ENCODE measurements at regions not wholly inside any gene's neighbourhood (a gene's known extent, or its start where the extent isn't known, plus 50 kb on each side); places are given as distances from the start of the nearest gene placed in this dataset.

DNA sequence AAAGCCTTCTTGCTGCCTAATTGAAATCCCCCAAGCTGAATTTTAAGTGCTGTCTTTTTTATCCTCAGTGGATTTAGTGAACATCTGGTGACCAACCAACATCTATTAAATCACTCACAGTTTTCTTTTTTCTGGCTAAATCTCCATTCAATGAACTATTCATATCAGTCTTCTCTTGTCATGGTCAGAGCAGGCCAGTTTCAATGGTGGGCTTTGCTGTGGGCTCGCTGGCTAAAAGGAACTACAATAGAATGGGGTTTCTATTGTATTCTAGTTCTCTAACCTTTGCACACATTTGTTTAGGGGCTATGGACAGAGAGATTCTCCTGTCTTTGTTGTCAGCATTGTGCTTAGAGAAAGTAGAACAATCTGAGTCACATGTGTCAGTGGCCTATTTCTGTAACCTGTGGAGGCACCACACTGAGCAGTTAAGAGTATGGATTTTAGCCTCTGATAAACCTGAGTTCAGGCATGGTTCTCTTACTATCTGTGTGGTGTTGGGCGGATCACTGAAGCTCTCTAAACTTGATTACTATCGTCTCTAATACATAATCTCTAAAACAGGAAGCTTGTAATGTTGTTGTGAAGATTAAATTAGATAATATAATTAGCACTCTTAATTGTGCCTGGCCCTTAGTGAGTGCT is 94.2 kb upstream of the CADM1 start:
- no peak for DNase-seq

DNA sequence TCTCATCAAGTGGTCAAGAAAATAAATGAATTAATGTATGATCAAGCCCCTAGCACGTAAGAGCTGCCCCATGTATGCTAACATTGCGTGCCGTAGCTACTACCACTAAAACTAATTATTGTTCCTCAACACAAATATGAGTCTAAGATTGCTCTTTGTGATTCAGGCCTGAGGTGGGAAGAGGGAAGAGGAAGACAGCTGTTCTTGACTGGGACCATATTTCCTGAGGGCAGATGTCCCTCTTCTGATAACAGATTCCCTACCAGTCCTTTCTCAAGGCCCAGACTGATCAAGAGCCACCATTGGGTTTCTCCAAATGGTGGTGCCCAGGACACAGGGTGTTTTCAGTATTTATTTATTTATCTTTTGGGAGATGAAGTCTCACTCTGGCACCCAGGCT is 87.2 kb upstream of the CADM1 start:
- no peak for DNase-seq

DNA sequence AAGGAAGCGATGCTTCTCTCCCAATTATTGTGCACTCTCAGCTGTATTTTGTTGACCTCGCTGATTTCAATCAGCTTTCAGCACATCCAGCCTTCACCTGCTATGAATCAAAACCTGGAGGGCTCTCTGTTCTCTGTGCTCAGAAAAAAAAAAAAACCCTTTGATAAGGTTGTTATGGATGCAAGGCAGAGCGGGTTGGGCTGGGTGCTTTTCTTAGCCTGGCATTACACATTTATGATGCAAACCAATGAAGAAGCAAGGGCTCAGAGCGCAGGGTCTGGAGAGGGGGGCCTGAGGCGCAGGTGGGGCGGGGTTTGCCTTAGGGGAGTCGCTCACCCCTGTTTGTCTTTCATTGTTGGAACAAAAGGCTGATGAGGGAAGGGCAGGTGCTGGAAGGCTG is 86.0 kb upstream of the CADM1 start:
- no peak for DNase-seq

DNA sequence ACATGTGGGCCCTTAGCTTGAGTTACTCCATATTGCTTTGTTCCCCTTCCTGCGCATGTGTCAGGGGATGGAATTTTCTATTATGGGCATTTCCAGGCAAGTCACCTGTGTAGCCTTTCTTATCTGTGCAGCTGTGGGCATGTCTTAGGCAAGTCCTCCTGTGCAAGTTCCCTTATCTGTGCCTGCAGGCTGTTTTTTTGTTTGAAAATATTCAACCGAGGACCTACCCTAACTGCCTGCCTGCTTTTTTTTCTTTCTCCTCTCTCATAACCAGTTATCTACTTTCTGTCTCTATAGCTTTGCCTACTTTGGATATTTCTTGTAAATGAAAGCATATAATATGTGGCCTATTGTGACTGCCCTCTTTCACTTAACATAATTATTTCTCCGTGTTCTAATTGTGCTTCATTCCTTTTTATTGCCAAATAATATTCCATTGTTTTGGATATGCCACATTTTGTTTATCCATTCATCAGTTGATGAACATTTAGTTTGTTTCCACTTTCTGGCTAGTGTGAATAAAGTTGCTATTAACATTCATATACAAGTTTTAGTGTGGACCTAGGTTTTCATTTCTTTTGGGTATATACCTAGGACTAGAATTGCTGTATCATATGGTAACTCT is 83.6 kb upstream of the CADM1 start:
- DNase-seq, result no peak

DNA sequence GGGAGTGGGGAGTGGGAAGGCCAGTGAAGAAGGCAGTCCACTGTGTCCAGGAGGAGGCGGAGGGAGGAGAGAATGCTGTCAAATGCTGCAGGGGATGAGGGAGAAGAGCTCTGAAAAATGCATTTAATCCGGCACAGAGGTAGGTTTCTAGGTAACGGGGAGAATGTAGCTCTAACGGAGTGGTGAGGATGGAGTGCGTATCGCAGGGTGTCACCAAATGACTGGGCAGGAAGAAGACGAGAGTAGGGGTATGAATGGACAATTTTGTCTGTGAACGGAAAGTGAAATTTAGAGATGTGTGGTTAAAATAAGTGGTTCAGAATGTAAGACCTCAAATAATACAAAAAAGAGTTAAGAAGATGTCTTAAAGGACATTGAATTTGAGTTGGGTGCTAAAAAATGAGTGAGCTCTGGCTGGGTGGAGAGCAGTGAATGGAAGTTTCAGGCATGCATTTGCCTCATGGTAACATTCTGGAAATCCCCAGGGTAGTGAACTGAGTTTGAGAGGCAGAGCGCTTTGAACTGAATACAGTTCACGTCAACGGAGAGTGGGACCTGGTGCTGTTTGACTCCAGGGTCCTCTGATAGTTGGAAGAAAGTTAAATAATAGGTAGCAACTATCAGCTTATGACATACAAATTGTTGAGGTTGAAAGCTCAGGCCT is 81.3 kb upstream of the CADM1 start:
- DNase-seq, result no peak

DNA sequence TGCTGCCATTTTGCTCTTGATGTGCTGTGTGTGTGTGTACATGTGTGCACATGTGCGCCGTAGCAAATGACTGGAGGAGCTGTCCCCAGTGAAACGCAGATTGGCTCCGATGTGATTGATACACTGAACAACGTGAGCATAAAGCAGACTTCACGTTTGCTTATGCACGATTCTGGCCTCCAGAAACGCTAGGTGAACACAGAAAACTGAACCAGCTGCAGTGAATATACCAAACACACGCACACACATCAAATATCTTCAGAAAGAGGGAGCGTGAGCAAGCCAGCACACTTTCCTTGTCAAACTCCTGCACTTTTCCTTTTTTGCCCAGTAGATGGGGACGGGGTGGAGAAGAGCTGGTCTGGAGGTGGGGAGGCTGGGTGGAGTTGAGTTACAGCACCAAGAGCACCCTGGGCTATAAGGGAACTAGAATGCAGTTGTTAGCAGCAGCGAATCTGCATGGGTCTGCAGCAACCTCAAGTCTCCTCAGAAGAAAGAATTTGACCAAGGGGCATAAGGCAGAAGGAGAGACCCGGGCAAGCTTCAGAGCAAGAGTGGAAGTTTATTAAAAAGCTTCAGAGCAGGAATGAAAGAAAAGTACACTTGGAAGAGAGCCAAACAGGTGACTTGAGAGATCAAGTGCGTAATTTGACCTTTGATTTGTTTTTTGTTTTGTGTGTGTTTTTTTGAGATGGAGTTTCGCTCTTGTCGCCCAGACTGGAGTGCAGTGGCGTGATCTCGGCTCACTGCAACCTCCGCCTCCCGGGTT is 77.8 kb upstream of the CADM1 start:
- peak; percentile 31 for DNase-seq

DNA sequence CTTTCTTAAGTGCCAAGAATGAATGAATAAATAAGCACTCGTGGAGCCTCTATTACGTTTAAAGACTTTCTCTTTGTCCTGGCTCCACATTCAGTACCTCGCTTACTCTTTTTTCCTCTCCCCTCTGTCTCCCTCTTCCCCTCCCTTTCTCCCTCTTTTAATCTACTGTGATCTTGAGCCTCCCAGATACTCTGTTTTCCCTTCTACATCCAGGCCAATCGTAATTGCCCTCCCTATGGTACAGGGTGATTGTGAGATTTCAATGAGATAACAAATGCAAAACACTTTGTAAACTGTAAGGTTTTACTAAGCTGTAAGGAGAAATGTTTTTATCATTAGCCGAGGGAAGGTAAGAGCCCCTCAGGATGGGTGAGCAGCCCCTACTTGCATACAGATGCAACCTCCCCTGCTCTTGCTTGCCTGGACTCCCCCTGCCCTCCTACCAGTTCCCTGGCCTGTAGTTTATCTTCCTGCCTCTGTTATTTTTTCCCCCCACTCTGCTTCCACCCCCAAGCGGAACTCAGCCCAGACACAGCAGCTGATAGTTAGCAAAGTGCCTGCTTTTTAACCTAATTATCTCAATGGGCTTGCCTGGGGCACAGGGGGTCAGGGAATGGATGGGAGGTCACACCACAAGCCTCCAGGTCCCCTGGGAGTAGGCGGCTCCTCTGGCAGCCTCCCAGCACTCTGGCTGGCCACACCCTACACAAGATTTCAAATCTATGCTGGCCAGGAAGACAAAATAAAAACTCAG is 76.9 kb upstream of the CADM1 start:
- DNase-seq, result no peak

DNA sequence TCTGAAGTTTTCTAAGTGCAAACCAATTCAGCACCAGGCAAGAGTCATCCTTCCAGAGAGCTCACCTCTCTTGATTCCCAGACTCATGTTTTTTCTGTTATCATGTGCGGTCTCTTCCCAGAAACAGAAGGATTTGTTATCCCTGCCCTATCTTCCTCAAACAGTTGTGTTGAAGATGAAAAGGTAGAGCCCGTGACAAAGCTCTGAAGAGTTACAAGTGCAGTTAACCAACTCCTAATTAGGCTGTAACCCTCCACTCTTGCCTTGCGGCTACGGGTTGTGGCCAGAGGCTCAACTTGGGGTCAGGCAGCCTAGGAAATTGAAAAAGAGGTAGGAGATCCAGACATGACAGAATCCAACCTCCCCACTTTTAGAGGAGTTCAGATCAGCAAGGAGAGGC is 76.2 kb upstream of the CADM1 start:
- no peak for DNase-seq

DNA sequence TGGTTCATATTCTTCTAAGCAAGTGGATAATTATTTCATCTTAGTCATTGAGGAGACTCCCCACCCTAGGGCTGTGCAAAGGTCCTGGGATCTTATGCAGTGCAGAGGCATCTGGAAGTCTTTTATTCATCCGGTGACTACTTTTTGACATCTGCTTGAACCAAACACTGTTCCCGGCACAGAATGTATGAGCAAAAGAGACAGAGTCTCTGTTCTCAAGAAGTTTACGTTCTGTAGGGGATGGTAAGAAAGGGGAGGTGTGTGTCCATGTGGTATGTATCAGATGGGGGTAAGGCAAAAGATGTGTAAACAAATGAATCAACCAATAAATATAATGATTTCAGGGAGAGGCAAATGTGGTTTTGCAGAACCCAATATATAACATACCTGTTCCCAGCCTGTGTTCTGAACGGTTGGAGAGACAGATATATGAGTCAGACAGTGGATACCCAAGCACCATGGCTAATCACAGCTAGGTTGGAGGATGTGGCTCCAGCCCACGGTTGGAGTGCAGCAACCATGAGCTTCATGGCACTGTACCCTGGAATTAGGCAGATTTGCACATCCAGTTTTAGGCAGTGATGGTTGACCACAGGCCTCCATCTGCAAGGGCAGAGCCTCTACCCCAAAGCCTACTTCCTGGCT is 75.1 kb upstream of the CADM1 start:
- DNase-seq, result no peak

DNA sequence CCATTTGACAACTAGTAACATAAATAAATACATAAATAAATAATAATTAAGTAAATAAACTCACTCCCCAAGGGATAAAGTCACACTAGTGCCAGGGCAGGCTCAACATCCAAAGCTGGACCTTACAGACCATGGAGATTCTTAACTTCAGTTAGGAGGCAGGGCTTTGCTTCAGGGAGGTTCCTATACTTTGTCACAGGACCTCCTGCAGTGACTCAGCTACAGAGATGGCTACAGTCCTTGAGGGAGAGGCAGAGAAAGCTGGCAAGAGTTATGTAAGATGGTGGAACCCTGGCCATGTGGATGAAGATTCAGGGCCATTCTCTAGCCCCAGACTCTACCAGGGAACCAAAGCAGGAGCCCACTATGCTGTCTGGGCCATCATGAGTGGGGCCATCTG is 74.1 kb upstream of the CADM1 start:
- DNase-seq, result no peak

DNA sequence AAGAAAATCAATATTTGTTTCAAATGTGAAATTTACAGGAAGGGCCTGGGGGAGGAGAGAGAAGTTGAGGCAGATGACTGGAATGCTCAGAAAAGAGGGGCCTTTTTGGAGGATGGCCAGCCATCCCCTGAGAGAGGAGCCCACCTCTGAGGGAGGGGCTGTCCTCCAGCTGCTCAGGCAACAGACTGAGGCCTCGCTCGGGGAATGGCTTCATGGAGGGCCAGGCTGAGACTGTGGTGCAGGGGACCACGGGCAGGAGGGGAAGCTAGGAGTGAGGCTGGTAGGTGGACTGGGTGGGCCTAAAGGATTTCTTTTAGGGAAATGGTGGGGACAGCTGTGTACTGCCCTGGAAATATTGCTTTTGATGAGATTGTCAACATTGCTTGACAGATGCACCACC is 73.5 kb upstream of the CADM1 start:
- DNase-seq, result no peak

DNA sequence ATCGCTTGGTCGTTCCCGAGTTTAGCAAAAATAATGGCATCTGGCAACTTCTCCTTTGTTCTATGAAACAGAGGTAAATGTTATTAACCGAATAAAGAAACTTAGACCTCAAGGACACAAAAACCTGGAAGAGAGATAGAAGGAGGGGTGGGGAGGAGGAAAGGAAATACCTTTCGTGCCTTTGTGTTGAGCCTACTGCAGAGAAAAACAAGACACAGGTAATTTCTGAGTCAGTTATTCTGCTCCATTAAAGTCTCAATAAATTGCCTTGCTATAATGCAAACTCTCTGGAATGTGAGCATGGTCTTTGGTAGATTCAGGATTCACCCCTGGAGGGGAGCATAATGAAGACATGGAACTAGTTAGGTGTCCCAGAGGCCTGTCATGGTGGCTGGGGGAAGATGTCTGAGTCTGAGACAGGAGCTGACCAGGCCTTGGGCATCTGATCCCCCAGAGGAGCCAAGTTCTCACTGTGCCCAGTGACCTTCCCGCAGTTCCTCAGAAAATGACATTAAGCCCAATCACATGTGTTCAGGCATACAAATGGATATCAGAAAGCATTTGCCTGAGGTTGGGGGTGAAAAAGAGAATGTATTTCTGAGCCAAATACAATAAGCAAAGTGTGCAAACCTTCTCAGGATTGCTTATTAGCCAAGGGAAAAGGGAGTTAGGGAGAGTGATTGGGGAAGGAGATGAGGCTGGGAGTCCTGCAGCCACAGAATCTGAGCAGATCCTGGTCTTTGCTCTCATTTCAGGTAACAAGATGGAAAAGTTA is 72.6 kb upstream of the CADM1 start:
- no peak for DNase-seq

DNA sequence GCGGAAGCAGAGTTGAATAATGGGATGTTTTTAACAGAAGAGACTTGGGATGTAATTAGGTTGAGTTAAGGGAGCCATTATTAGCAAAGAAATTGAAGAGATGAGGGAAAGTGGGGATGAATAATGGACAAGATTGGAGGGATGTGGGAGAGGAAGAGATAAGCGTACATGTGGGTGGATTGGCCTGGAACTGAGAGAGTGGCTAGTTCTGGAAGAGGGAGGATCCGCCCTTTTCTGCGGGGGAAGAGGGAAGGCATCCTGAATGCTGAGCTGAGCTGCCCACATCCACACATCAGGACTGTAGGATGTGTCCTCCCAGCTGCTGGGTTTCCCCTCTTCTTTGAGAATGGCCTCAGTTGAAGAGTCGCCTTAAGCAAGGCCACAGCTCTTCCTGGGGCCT is 68.3 kb upstream of the CADM1 start:
- DNase-seq, result no peak

DNA sequence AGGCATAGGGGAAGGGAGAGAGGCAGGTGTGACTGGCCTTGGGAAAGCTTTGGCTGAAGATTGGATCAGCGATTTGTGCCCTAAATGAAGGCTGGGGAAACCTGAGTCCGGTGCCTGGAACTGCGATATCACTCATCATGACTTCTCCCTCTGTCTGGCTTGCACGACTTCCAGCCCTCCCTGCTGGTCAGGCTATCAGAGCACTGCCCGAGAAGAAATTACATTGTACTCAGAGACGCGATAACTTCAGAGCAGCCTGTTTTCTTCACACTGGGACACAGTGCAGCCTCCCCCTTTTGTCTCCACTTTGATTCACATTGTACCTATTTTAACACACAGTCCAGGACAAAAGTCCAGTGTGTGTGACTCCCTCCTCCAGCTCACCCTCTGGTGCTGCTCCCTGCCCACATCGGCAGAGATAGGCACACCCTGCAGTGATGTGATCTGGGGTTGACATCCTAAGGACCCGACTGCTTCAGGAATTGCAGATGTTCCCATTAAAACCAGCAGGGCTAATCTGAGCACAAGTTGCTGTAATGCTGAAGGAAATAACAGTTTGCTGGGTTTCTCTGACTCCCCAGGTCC is 62.1 kb upstream of the CADM1 start:
- no peak for DNase-seq

DNA sequence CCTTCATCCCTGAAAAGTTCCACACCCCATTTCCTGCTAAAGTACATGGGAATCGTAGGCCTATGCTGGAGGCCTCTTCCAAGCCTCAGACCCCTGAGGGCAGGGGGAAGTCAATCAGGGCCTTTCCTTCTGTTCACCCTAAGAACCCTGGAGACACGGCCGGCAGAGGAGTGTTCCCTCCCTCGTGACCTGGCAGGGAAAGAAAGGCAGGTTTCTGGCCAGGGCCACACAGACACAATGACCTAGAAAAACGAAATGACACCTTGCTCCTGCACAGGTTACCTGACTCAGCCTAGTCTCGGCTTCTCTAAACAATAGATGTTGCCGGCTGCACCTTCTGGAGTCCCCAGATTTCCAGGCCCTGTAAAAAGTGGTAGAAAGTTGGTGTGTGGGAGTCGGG is 60.6 kb upstream of the CADM1 start:
- no peak for DNase-seq

DNA sequence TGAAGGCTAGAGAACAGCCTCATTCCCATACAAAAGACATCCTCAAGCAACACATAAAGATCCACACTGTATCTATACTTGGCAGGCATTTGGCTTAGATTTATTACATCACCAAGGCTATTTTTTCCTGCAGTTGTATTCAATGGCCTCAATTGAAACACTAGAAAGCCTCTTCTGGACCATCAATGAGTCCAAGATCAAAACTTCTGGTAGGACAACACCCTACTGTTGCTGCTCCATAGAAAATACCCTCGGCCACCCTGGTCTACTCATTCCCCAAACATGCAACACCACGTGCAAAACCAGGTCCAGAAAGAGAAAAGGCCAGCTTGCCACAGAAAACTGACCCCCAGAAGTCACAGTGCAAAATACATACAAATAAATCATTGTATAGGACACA is 56.9 kb upstream of the CADM1 start:
- no peak for DNase-seq

DNA sequence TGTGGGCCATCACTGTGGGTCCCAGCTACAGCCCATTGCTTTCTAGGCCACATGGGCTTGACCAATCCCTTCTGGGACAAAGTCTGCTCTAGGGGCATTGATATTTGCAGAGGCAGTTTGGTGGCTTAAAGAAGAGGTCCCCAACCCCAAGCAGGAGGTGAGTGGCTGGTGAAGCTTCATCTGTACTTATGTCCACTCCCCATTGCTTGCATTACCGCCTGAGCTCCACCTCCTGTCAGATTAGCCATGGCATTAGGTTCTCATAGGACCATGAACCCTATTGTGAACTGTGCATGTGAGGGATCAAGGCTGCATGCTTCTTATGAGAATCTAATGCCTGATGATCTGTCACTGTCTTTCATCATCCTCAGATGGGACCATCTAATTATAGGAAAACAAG is 54.4 kb upstream of the CADM1 start:
- no peak for DNase-seq

DNA sequence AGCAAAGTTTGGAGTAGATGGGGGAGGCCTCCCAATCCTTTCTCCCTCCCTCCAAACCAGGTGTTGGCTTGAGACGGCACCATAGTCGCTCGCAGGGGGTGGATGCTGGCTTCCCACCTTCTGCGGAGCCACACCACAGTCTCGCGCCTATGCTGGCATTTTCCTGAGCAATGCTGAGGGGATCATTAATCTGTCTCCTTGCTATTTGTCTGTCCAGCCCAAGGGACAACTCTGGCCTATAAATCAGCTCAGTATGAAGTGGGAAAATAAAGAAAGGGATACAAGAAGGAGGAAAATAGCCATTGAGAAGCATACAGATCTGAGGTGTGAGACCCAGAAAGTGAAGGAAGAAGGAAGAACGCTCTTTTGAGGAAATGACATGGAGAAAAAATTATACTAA is 53.5 kb upstream of the CADM1 start:
- DNase-seq, result no peak

DNA sequence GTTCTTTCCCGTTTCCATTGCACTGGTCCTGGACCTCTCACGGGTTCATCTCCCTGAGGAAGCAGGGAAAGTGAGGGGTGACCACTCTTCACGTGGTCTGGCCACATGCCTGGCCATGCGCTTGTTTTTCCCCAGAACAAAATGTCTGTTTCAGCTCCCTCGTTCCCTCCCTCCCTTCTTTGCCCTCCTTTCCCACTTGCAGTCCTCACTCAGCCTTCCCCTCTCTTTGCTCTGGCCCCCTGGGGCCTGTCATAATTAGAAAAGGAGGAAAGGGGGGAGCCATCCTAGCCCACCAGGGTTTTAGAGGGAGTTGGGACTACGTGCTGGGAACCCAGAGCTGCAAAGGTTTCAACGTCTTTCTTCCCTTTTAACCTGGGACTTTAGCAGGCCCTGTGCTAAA is 52.8 kb upstream of the CADM1 start:
- DNase-seq, result no peak

DNA sequence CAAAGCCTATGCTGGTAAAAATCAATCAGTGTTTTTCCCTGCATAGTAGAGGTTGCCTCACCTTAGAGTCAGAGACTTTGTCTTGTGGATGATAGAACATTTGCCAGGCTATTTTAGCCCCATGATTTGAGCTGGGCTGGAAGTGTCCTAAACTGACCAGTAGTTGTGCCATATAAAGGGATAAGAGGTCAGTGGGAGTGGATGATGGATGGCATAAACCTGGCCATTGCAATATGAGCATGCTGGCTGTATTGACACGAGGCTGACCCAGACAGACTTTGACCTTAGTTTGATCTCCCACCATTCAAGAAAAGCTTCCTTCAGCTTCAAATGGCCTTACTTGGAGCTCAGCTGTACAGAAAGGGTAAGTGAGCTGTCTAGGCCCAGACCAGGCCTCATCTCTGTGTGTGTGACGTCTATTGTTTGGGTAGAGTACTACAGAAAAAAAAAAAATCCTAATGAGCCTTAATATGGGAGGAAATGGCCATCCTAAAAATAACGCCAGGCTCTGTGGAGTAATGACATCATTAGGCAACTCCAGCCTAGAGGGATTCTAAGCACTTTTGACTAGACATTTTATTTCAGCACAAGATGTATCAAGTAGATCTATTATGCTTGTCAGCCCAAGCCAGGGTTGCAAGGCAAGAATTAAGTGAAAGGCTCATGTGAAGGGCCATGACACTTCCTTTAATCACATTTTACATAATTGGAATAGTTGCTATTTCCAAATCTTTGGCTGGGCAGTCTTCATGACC is 51.3 kb upstream of the CADM1 start:
- DNase-seq, result no peak

Measured in RPMI8226 (cell line).